SK-N-SH treated with all-trans-retinoic acid at 6 μM for 48 hours (cell line): ENCODE measurements at regions not wholly inside any gene's neighbourhood (a gene's known extent, or its start where the extent isn't known, plus 50 kb on each side); places are given as distances from the start of the nearest gene placed in this dataset.

ENCODE experiments used
- CREB5 ChIP-seq: fragments of 250-450 bp; sonication (Bioruptor Pico); IDR thresholded peaks from 2 replicates; pipeline ENCODE4 v1.5.1; 2020; ENCODE audit warnings: low read depth, mild to moderate bottlenecking, moderate library complexity
- ESRRG ChIP-seq: fragments of 250-450 bp; sonication (Bioruptor Pico); IDR thresholded peaks from 2 replicates; pipeline ENCODE4 v1.6.1; 2021; ENCODE audit warnings: mild to moderate bottlenecking
- GLIS3 ChIP-seq: fragments of 250-450 bp; sonication (Bioruptor Pico); IDR thresholded peaks from 2 replicates; pipeline ENCODE4 v1.5.0; 2020; ENCODE audit warnings: mild to moderate bottlenecking, moderate library complexity
- OSR1 ChIP-seq: fragments of 250-450 bp; sonication (Bioruptor Pico); IDR thresholded peaks from 2 replicates; pipeline ENCODE4 v1.8.0; 2022; ENCODE audit warnings: moderate library complexity, mild to moderate bottlenecking, inconsistent platforms
- PATZ1 ChIP-seq: fragments of 250-450 bp; sonication (Bioruptor Pico); IDR thresholded peaks from 2 replicates; pipeline ENCODE4 v1.8.0; 2020; ENCODE audit warnings: mild to moderate bottlenecking, moderate library complexity, borderline replicate concordance
- SNAI2 ChIP-seq: fragments of 250-450 bp; sonication (Bioruptor Pico); IDR thresholded peaks from 2 replicates; pipeline ENCODE4 v1.5.0; 2020; ENCODE audit warnings: mild to moderate bottlenecking, moderate library complexity
- TOX ChIP-seq: fragments of 250-450 bp; sonication (Bioruptor Pico); IDR thresholded peaks from 2 replicates; pipeline ENCODE4 v1.8.0; 2021; ENCODE audit warnings: mild to moderate bottlenecking, moderate library complexity, borderline replicate concordance
- ZFP3 ChIP-seq: fragments of 250-450 bp; sonication (Bioruptor Pico); IDR thresholded peaks from 2 replicates; pipeline ENCODE4 v1.5.0; 2020; ENCODE audit warnings: mild to moderate bottlenecking, moderate library complexity
- ZFP30 ChIP-seq: fragments of 450-650 bp; formaldehyde crosslinking; IDR thresholded peaks from 2 replicates; pipeline ENCODE4 v1.5.0; 2022; ENCODE audit warnings: mild to moderate bottlenecking, moderate library complexity
- ZNF8 ChIP-seq: fragments of 450-650 bp; formaldehyde crosslinking; IDR thresholded peaks from 2 replicates; pipeline ENCODE4 v1.5.0; 2020; ENCODE audit warnings: mild to moderate bottlenecking, moderate library complexity
- TF ChIP-seq, protein P1 (sequence below): fragments of 250-450 bp; sonication (Bioruptor Pico); IDR thresholded peaks from 2 replicates; pipeline ENCODE4 v1.8.0; 2021; ENCODE audit warnings: low read depth, mild to moderate bottlenecking, moderate library complexity, borderline replicate concordance
- TF ChIP-seq, protein P2 (sequence below): fragments of 250-450 bp; sonication (Bioruptor Pico); IDR thresholded peaks from 2 replicates; pipeline ENCODE4 v1.5.0; 2020; ENCODE audit warnings: mild to moderate bottlenecking, moderate library complexity
- TF ChIP-seq, protein P3 (sequence below): fragments of 250-450 bp; sonication (Bioruptor Pico); IDR thresholded peaks from 2 replicates; pipeline ENCODE4 v1.5.1; 2021; ENCODE audit warnings: mild to moderate bottlenecking, moderate library complexity

DNA sequence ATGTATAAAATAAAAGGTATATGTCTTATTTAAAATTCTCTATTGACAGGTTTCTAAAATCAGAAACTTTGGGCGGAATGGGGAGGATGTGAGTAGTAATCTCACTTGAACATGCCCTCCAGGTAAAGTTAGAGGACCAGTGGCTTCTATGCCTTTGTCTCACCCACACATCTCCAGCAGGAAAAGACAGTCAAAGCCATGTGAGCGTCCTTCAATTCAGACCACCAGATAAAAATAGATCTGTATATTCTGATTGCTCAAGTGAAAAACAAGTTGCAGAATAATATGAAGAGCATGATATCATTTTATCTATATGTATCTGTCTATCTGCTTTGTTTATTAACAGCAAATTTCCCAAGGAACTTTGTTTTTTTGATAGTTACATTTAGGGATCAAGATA, 152.2 kb downstream of the TMCO5A start:
- TF ChIP-seq ZFP3 (CRISPR knock-in tag) (no peak), PATZ1 (CRISPR knock-in tag) (no peak), TOX (CRISPR knock-in tag) (no peak), ESRRG (CRISPR knock-in tag) (no peak), OSR1 (CRISPR knock-in tag) (no peak), GLIS3 (CRISPR knock-in tag) (no peak), ZNF8 (CRISPR knock-in tag) (no peak), CREB5 (CRISPR knock-in tag) (no peak), SNAI2 (CRISPR knock-in tag) (no peak), ZFP30 (CRISPR knock-in tag) (no peak)
- TF ChIP-seq, protein P1, sequence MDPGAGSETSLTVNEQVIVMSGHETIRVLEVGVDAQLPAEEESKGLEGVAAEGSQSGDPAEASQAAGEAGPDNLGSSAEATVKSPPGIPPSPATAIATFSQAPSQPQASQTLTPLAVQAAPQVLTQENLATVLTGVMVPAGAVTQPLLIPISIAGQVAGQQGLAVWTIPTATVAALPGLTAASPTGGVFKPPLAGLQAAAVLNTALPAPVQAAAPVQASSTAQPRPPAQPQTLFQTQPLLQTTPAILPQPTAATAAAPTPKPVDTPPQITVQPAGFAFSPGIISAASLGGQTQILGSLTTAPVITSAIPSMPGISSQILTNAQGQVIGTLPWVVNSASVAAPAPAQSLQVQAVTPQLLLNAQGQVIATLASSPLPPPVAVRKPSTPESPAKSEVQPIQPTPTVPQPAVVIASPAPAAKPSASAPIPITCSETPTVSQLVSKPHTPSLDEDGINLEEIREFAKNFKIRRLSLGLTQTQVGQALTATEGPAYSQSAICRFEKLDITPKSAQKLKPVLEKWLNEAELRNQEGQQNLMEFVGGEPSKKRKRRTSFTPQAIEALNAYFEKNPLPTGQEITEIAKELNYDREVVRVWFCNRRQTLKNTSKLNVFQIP (CRISPR knock-in tag): no peak
- TF ChIP-seq, protein P2, sequence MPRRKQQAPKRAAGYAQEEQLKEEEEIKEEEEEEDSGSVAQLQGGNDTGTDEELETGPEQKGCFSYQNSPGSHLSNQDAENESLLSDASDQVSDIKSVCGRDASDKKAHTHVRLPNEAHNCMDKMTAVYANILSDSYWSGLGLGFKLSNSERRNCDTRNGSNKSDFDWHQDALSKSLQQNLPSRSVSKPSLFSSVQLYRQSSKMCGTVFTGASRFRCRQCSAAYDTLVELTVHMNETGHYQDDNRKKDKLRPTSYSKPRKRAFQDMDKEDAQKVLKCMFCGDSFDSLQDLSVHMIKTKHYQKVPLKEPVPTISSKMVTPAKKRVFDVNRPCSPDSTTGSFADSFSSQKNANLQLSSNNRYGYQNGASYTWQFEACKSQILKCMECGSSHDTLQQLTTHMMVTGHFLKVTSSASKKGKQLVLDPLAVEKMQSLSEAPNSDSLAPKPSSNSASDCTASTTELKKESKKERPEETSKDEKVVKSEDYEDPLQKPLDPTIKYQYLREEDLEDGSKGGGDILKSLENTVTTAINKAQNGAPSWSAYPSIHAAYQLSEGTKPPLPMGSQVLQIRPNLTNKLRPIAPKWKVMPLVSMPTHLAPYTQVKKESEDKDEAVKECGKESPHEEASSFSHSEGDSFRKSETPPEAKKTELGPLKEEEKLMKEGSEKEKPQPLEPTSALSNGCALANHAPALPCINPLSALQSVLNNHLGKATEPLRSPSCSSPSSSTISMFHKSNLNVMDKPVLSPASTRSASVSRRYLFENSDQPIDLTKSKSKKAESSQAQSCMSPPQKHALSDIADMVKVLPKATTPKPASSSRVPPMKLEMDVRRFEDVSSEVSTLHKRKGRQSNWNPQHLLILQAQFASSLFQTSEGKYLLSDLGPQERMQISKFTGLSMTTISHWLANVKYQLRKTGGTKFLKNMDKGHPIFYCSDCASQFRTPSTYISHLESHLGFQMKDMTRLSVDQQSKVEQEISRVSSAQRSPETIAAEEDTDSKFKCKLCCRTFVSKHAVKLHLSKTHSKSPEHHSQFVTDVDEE (CRISPR knock-in tag): no peak
- TF ChIP-seq, protein P3, sequence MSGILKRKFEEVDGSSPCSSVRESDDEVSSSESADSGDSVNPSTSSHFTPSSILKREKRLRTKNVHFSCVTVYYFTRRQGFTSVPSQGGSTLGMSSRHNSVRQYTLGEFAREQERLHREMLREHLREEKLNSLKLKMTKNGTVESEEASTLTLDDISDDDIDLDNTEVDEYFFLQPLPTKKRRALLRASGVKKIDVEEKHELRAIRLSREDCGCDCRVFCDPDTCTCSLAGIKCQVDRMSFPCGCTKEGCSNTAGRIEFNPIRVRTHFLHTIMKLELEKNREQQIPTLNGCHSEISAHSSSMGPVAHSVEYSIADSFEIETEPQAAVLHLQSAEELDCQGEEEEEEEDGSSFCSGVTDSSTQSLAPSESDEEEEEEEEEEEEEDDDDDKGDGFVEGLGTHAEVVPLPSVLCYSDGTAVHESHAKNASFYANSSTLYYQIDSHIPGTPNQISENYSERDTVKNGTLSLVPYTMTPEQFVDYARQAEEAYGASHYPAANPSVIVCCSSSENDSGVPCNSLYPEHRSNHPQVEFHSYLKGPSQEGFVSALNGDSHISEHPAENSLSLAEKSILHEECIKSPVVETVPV (CRISPR knock-in tag): no peak
